ENCODE measurements at regions not wholly inside any gene's neighbourhood (a gene's known extent, or its start where the extent isn't known, plus 50 kb on each side); places are given as distances from the start of the nearest gene placed in this dataset.

GRCh38 chr3:56878074-56878473, 76.3 kb upstream of the ARHGEF3 start:
- no peak overlapping the region for H3K23ac ChIP-seq (ENCODE audit: insufficient read length)
- DNase-seq (ENCODE audit: low read depth in 1 of 2, low spot score in 2 of 2) (no peak), FAIRE-seq (no peak)
- no peak overlapping the region for H2BK120ac ChIP-seq (replicated peaks; ENCODE audit: low read depth, low read length)
- no peaks in the 10 kb centered on the region for H3K23me2 ChIP-seq (ENCODE audit: low read depth, low read length)
- no peak overlapping the region for H2AFZ ChIP-seq (ENCODE audit: low read length)
- H3K18ac ChIP-seq (ENCODE audit: extremely low read depth, low read length) = no peak overlapping the region
- H2BK20ac ChIP-seq (ENCODE audit: low read length) = no peak overlapping the region
- no peak overlapping the region for H3K14ac ChIP-seq (ENCODE audit: insufficient read length)
- 71% methylated on average over 8 of the region's 8 CpGs; no CpG with 5 or more reads in 1 of the 2 experiments for WGBS, 2 experiments (ENCODE audit: extremely low coverage in 1 of 2, insufficient coverage in 1 of 2, insufficient read length in 1 of 2, insufficient replicate concordance in 2 of 2, low coverage in 1 of 2, low lambda C conversion rate in 2 of 2, missing lambda C conversion rate in 1 of 2)
- H3K56ac ChIP-seq (replicated peaks; ENCODE audit: insufficient read length, low read depth, low read length) = no peak overlapping the region
- H2BK15ac ChIP-seq (ENCODE audit: low read length) = no peak overlapping the region
- ChIA-PET CTCF (ENCODE audit: partially characterized antibody) (no interaction called here), POLR2A (ENCODE audit: partially characterized antibody) (no interaction called here)
- H3K4me3 ChIP-seq (ENCODE audit: extremely low read depth in 1 of 4, insufficient read depth in 2 of 4, low read depth in 3 of 4, low read length in 4 of 4) = no peak overlapping the region
- no peak overlapping the region for H4K5ac ChIP-seq (ENCODE audit: insufficient read length, low read depth, low read length)
- H4K8ac ChIP-seq (ENCODE audit: extremely low read depth, insufficient read depth, low read length) = no peak overlapping the region
- H4K20me1 ChIP-seq (replicated peaks in 1 of 2; ENCODE audit: control insufficient read depth in 1 of 2, insufficient read depth in 2 of 2, low read length in 2 of 2) = no peaks in the 10 kb centered on the region
- no peaks in the 10 kb centered on the region for H3K9me3 ChIP-seq (ENCODE audit: insufficient read depth in 2 of 2, low read depth in 1 of 2, low read length in 1 of 2)
- H2BK12ac ChIP-seq (ENCODE audit: low read depth, low read length) = no peak overlapping the region
- no peaks in the 10 kb centered on the region for H3K79me2 ChIP-seq (ENCODE audit: control insufficient read depth in 1 of 2, insufficient read depth in 2 of 2, low read length in 2 of 2)
- no peak overlapping the region for H3K27ac ChIP-seq (ENCODE audit: low read depth, low read length)
- H3K79me1 ChIP-seq (ENCODE audit: low read depth, low read length) = no peaks in the 10 kb centered on the region
- H3K27me3 ChIP-seq (replicated peaks in 1 of 4; ENCODE audit: control insufficient read depth in 3 of 4, extremely low read depth in 1 of 4, insufficient read depth in 3 of 4, low read length in 3 of 4) = no peaks in the 10 kb centered on the region
- H4K91ac ChIP-seq (replicated peaks; ENCODE audit: insufficient read length, low read length) = no peak overlapping the region
- peaks cover 0 to 9% (median 2%) of the 10 kb centered on the region in 4 experiments; a peak in 1 of 7 replicates for H3K4me1 ChIP-seq (replicated peaks in 1 of 4; ENCODE audit: control insufficient read depth in 3 of 4, insufficient read depth in 4 of 4, low read length in 3 of 4)
- no peak overlapping the region for H3K9ac ChIP-seq (replicated peaks in 1 of 4; ENCODE audit: extremely low read depth in 1 of 4, low read depth in 3 of 4, low read length in 3 of 4)
- H2BK5ac ChIP-seq (ENCODE audit: low read depth, low read length) = no peak overlapping the region
- H3K4me2 ChIP-seq (ENCODE audit: insufficient read depth in 1 of 2, low read depth in 2 of 2, low read length in 2 of 2) = no peak overlapping the region
- H3K4ac ChIP-seq (replicated peaks; ENCODE audit: insufficient read length, low read depth, low read length) = no peak overlapping the region
- H2AK5ac ChIP-seq (ENCODE audit: low read depth, low read length) = no peak overlapping the region
- no peaks in the 10 kb centered on the region for H3K36me3 ChIP-seq (ENCODE audit: control insufficient read depth in 2 of 4, insufficient read depth in 4 of 4, low read length in 3 of 4)
- TF ChIP-seq ATF3 (IDR thresholded peaks at IDR 0.05; ENCODE audit: insufficient read depth, low read depth, low read length) (no peak), CTBP2 (IDR thresholded peaks at IDR 0.05; ENCODE audit: borderline replicate concordance, insufficient read depth, insufficient read length, low read length) (no peak)
